ENCODE measurements at regions not wholly inside any gene's neighbourhood (a gene's known extent, or its start where the extent isn't known, plus 50 kb on each side); places are given as distances from the start of the nearest gene placed in this dataset.

- ATAC-seq: no peak
- no peaks in the 10 kb centered on the region for H3K4me1 ChIP-seq
- no peak overlapping the region for H3K4me3 ChIP-seq
- no peak for DNase-seq
- no peaks in the 10 kb centered on the region for H3K9me3 ChIP-seq
- TF ChIP-seq POLR2A (IDR thresholded peaks at IDR 0.05): no peak
- no peak for TF ChIP-seq CTCF (IDR thresholded peaks at IDR 0.05)
- no peaks in the 10 kb centered on the region for H3K36me3 ChIP-seq
- intact Hi-C loops (cut with DNase I): no loop called here
- no peak overlapping the region for H3K27ac ChIP-seq
- no peaks in the 10 kb centered on the region for H3K27me3 ChIP-seq
- no CpG with 5 or more reads among the region's 2 CpGs for WGBS (ENCODE audit: insufficient coverage, low coverage, low lambda C conversion rate, missing lambda C conversion rate)
Observed at GRCh38 chr10:78806681-78807221, 262.0 kb upstream of the ZMIZ1 start.

DNA sequence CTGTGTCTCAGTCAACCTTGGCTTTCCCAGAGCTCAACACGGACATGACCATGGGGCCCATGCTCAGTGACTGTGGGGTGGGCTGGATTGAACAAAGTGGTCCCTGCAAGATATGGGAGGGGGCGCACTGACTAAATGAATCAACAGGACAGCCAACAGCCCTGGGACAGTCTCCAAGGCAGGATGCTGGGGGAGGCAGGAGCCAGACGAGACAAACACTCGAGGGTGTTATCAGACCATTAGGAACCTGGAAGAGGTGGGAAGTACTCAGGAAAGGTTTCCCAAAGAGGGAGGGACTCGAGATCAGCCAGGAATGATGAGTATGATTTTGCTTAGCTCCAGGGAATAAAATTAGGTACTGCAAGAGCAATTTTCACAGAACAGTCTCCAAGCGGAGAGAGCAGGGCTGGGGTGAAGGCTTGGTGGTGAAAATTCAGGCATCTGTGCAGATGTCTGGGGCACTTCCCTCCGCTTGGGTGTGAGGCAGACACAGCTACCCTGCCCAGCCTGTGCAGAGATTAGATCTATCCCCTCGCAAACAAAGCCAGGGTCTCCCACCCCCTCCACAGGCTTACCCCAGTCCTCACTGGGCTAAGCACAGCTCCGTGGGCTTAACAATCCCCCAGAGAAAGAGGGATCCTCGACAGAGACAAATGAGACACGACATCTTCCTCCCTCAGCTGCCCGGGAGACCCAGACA lies 261.1 kb upstream of the ZMIZ1 start:
- 67% methylated on average over 8 of the region's 12 CpGs for WGBS (ENCODE audit: insufficient coverage, low coverage, low lambda C conversion rate, missing lambda C conversion rate)
- Histone ChIP-seq H3K27me3 (no peaks in the 10 kb centered on the region), H3K4me1 (no peaks in the 10 kb centered on the region), H3K36me3 (no peaks in the 10 kb centered on the region), H3K9me3 (no peaks in the 10 kb centered on the region), H3K27ac (no peak overlapping the region), H3K4me3 (no peak overlapping the region)
- intact Hi-C loops (cut with DNase I): no loop called here
- no peak for TF ChIP-seq POLR2A (IDR thresholded peaks at IDR 0.05)
- TF ChIP-seq CTCF (IDR thresholded peaks at IDR 0.05): no peak
- ATAC-seq: no peak
- DNase-seq: no peak

DNA sequence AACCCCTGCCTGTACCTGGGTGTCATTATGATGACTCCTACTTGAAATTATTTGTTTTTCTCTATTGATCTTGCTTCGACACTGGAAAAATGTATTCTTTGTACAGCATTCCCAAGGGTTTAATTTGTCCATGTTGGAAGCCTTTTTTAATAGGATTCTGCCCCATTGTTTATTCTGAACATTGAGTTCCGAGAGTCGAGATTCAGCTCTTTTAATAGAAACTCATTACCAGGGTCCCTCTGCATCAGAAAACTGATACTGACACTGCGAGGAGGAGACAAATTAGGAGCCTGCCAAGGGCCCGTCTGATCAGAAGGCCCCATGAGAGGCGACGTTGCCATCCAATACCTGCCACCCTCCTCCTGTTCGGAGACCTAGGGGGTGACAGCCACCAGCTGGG lies 260.5 kb upstream of the ZMIZ1 start:
- Histone ChIP-seq H3K27me3 (no peaks in the 10 kb centered on the region), H3K4me3 (no peak overlapping the region), H3K4me1 (peaks cover 0 to 5% (median 2%) of the 10 kb centered on the region in 4 donors), H3K36me3 (no peaks in the 10 kb centered on the region), H3K9me3 (no peaks in the 10 kb centered on the region), H3K27ac (no peak overlapping the region)
- DNase-seq (no peak), ATAC-seq (no peak)
- TF ChIP-seq POLR2A (IDR thresholded peaks at IDR 0.05): no peak
- TF ChIP-seq CTCF (IDR thresholded peaks at IDR 0.05): no peak
- intact Hi-C loops (cut with DNase I): no loop called here
- 73% methylated on average over 6 of the region's 8 CpGs for WGBS (ENCODE audit: insufficient coverage, low coverage, low lambda C conversion rate, missing lambda C conversion rate)

DNA sequence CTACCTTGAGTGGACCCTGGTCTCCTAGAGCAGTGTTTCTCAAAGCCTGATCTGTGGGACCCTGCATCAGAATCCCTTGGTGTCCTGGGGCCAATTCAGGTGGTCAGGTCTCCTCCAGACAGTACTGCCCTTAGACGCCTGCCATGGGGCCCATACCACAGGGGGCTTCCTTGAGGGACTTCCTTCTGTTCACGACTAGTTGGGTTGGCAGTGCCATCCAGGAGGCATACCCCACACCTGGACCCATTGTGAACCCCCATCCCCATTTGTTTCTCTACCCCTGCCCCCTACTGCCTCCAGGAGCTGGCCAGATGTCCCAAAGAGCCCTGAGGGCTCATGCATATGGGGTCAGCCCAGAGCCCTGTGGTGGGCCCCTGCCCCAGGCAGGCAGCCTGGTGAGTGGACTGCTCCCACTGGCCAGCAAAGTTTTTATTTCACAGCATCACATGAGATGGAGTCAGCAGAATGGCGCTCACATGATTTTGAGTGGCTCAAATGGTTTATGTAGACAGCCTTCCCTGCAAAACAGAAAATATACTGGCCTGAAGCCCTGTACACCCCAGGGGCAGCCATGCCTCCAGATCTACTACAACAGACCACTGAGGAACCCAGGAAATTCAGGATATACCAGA lies 259.9 kb upstream of the ZMIZ1 start:
- DNase-seq: no peak
- WGBS (ENCODE audit: insufficient coverage, low coverage, low lambda C conversion rate, missing lambda C conversion rate): no CpG with 5 or more reads among the region's 3 CpGs
- no peaks in the 10 kb centered on the region for H3K36me3 ChIP-seq
- no peaks in the 10 kb centered on the region for H3K27me3 ChIP-seq
- ATAC-seq: no peak
- H3K27ac ChIP-seq: no peak overlapping the region
- no peaks in the 10 kb centered on the region for H3K9me3 ChIP-seq
- intact Hi-C loops (cut with DNase I): no loop called here
- peaks cover 0 to 11% (median 5%) of the 10 kb centered on the region in 4 donors for H3K4me1 ChIP-seq
- H3K4me3 ChIP-seq: no peak overlapping the region
- TF ChIP-seq POLR2A (IDR thresholded peaks at IDR 0.05): no peak
- TF ChIP-seq CTCF (IDR thresholded peaks at IDR 0.05): no peak

Data from right lobe of liver (tissue), 6 donors.